Fibroblast of peridontal ligament (primary cell): ENCODE measurements at regions not wholly inside any gene's neighbourhood (a gene's known extent, or its start where the extent isn't known, plus 50 kb on each side); places are given as distances from the start of the nearest gene placed in this dataset.

Experiments
- DNase-seq: peaks from one replicate; pipeline ENCODE4 v3.0.0-alpha.2; 2010; ENCODE audit errors: extremely low read depth

DNA sequence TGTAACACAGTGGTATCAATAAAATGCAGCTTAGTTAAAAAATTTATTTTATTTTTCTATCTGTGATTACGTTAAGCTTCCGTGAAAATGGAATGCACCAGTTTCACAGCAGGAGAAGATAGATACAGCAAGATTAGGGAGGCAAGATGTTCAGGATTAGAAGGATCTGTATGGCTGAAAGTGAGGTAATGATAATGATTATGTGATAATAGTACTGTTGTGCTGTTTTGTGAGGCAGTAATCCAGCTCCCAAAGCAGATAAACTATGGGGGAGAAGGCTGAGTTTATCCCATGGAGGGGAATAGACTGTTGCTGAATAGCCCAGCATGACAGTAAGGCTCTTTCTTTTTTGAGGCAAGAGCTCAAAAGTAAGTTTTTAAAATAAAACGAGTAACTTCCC lies 216.1 kb upstream of the PRPS1L1 start:
- DNase-seq: no peak

DNA sequence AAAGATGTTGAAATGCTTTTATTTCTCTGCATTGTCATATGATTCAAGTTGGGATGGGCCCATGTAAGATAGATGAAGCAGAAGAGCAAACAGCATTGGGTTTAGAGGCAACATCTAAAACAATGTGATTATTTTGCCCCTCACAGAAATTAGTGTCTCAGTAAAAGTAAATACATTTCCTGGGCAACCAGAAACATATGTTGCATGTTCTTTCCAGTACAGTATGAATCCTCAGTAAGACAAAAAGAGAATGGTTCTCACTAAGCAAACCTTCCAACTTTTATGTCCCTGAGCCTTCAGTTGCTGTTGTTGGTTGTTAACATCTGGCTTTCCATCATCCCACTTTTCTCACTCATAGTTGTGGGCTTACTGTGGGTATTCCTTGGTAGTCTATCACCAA lies 222.5 kb upstream of the PRPS1L1 start:
- no peak for DNase-seq

- peak; percentile 31 for DNase-seq
These were observed 230.1 kb upstream of the PRPS1L1 start for GRCh38 chr7:18257711-18258110.

DNA sequence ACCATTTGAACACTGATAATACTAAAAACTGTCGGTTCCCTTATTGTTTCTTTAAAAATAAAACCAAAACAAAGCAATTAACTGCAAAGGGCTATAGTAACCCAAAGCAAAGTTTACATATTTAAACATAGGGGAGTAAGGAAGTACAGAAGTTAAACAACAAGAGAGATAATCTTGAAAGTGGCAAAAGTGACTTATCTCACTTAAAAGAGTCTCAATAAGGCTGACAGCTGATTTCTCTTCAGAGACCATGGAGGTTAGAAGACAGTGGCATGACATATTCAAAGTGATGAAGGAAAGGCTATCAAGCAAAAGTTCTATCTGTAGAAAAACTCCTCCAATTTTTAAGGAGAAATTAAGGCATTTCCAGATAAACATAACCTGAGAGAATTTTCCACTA lies 233.5 kb upstream of the HDAC9 start:
- DNase-seq: peak; percentile 7

- peak; percentile 29 for DNase-seq
These were observed 229.8 kb upstream of the HDAC9 start for GRCh38 chr7:18265611-18266281.

DNA sequence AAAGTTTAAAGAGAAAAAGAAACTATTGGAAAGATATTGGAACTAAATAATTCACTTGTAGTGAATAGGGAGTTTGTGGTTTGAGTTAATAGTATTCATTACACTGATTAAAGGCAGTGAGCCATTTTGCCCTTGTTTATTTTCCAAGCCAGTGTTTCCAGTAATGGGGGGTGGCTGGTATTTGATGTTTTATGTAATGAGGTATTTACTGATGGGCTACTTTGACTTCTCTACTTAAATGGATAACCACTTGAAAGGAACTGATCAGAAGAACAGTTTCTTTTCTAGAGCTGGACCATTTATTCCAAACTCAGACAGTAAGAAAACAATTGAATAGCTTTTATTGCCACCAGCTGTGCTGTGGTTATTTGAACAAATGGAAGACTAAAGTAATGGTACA lies 227.0 kb upstream of the HDAC9 start:
- no peak for DNase-seq

- DNase-seq: no peak
These were observed 219.2 kb upstream of the HDAC9 start for GRCh38 chr7:18276380-18276779.

GRCh38 chr7:18278316-18278715 lies 217.2 kb upstream of the HDAC9 start:
- peak; percentile 32 for DNase-seq

DNA sequence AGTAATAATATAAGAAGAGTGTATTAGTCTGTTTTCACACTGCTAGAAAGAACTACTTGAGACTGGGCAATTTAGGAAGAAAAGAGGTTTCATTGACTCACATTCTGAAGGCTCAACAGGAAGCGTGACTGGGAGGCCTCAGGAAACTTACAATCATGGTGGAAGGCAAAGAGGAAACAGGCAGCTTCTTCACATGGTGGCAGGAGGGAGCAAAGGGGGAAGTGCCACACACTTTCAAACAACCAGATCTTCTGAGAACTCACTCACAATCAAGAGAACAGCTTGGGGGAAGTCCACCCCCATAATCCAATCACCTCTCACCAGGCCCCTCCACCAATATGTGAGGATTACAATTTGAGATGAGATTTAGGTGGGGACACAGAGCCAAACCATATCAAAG lies 212.5 kb upstream of the HDAC9 start:
- no peak for DNase-seq

- no peak for DNase-seq
These were observed 208.1 kb upstream of the HDAC9 start for GRCh38 chr7:18287482-18287881.

DNA sequence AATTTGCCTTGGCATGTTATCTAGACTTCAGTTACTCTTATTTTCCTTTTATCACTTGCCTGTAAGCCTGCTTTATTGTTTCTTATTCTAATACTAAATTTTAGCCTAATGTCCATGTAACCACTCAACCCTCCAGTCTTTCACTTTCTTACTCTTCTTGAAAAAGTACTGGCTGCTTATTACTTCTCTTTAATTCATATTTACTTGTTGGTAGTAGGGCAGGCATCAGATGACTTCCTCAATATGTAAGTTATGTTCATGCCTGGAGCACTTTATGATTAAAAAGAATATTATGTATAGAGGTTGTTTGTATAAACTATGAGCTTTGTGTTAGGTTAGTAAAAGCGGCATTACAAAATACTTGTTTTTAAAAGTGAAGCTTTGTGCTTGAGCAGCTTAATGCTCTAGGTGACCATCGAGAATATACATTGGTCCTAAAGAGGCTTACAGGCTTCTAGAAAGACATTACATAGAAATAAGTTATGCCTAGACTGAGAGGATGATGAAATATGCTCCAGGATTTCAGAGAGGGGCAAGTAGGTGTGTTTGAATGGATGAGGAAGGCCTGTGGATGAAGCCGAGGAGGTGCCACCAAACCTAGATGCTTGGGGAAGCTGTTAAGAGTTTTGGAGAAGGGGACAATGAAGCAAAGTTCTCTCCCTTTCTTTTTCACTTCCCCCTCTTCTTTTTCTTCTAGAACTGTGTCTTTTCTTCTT lies 207.1 kb upstream of the HDAC9 start:
- no peak for DNase-seq

- no peak for DNase-seq
These were observed 205.8 kb upstream of the HDAC9 start for GRCh38 chr7:18289788-18290187.

DNA sequence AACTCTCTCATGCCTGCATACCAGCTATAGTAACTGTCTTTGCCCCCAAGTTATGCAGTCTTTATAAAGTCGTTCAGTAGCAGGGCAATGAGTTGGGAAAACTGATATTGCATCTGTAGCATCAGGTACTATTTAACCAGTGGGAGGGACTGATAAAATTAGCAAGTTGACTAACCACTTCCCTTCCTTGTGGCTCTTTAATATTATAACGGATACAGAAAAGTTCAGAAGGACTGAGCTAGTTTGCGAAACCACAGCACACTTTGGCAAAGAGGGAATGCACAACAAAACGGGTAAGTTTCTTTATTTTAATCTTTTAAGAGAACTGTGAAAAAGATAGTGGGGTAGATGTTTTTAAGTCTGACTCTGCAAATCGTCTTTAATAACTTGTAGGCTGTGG lies 205.3 kb upstream of the HDAC9 start:
- no peak for DNase-seq

GRCh38 chr7:18290865-18291264 lies 204.7 kb upstream of the HDAC9 start:
- DNase-seq: no peak

DNA sequence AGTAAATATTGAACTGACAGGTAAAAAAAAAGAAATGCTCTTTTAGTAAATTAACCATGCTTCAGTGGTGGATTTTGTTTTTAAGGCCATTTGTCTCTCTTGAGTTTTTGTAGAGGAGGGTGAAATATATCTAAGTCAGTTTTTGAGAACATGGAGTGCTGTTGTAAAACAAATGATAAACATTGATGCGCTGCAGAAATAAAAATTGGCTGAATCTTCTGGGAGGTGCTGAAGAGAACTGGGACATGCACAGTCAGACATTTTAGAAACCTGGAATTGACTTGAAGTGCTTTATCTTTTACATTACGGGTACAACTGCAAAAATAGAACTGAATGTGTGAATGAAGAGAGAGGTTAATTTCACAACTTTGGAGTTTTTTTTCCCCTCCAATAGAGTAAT lies 203.0 kb upstream of the HDAC9 start:
- no peak for DNase-seq

DNA sequence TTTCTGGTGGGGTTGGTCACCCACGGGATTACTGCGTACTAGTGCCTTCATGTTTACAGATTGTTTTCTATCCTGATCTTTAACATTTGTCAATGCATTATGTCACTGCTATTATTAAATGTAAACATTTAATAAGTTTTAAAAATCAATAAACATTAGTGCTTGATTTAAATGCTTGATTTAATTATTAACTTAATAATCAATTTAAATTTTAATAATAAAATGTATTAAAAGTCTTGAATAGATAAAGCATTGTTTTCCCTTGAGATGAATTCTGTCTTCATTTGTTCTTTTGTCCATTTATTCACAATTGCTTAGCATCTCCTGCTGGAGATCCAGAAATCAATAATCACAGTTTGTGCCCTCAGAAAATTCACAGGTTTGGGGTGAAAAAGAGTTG lies 201.8 kb upstream of the HDAC9 start:
- no peak for DNase-seq

GRCh38 chr7:18294411-18294810 lies 201.1 kb upstream of the HDAC9 start:
- no peak for DNase-seq

DNA sequence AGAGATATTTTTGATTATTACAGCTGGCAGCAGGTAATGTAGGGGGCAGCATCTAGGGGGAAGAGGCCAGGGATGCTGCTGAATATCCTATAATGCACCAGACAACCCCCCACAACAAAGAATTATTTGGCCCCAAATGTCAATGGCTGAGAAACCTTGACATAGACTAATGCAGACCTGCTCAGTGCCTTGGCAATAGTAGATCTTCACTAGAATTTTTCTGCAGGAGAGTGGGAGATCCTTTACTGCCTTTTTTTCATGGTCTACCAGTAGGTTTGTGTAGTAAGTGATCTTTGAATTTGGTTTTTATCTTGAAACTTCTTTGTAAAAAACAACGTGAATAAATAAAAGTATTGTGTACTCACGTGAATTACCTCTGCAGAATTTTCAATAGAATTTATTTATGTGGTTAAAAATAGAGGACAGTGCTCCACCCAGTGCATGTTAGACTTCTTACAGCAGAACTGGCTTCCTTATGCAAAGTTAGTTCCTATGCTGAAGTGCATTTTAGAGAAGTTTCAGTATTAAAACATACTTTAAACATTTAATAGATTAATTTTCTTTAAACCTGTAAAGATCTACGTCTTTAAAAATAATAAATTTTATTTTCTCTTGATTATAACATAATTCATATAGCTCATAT lies 199.6 kb upstream of the HDAC9 start:
- no peak for DNase-seq

DNA sequence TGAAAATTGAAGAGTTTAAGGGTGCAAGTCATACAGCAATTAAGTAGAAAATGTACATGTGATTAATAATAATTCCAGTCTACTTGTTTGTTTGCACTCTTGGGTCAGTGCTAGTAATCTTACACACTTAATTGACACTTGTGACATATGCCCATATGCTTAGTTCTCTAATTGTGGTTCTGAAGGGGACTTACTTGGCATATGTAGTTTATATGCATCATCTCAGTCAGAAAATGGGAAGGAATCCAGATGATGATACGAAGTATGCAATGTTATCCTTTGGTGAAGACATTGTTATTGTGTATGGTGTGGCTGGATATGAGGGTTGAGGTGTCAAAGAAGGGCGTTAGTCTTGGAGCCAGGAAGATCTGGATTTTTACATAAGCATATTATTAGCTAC lies 193.5 kb upstream of the HDAC9 start:
- DNase-seq: no peak

DNA sequence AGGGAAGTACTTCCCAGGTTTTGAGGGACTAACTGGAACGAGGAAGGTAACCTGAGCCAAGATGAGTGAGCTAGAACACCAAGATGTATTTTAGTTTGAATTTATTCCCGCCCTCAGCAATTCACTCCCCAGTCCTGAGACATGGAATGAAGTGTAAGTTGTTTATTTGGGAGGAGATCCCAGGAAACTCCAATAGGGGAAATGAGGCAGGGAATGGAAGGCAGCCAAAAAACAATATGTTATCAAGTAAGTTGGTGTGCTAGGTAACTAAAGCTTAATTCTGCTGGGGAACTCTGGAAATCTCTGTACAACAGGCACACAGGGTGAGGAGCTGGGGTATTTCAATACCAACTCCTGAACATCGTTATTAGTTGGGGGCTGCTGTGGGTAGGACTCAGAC lies 189.7 kb upstream of the HDAC9 start:
- DNase-seq: no peak

- DNase-seq: no peak
These were observed 188.9 kb upstream of the HDAC9 start for GRCh38 chr7:18306696-18307095.

- DNase-seq: no peak
These were observed 186.6 kb upstream of the HDAC9 start for GRCh38 chr7:18308938-18309337.

DNA sequence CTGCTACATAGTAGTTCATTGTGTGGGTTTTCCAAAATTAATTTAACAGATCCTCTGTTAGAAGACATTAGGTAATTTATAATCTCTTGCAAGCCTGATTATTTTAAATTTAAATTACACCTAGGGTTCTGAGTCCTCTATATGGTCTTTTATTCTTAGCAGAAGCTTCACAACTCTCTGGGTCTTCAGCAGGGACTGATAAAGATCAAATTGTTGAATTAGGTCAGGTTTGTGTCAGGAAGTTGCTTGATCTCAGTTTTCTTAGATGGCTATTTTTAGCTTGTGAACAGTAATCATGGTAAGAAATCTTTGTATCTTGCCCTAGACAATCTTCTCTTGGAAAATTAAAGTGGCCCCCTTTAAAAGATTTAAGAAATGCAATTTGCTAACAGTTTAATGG lies 183.1 kb upstream of the HDAC9 start:
- no peak for DNase-seq
